ENCODE measurements at regions not wholly inside any gene's neighbourhood (a gene's known extent, or its start where the extent isn't known, plus 50 kb on each side); places are given as distances from the start of the nearest gene placed in this dataset.

DNA sequence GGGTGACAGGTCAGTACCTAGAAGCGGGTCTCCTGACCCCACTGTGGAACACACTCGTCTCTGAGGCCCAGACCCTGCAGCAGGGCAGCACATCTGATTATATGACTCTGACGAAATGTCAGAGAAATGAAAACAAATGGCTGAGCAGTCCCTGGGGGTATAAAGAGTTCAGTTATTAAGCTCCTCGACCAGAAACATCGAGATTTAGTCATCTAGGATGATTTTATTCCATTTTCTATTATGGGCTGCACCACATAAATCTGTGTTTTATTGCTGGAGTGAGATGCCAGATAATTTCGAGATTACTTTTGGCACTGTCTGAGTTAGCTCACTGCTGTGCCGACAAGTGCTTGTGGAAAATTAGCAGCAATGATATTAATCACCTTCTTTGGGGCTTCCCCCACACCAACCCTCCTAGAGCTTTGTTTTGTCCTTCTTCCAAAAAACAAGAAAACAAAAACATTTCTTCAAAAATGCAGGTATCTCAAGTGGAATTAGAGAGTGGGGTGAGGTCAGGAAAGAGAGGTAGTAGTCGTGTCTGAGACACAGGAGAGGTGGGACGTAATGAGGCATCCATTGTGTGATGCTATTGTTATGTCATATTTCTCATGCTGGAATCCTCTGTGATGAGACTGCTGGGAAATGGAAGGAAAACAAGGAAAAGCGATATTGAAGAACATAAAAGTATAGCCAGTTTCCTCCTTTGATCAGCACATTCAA is 495.5 kb downstream of the DMAC1 start:
- TF ChIP-seq GATA2 (IDR thresholded peaks at IDR 0.05; ENCODE audit: low read depth, low read length) (peak; percentile 88), GATA3 (IDR thresholded peaks at IDR 0.05; ENCODE audit: low read depth, low read length) (peak; percentile 71)

Measured in SH-SY5Y (cell line).